Smooth muscle cell (in vitro differentiated cells): ENCODE measurements at regions not wholly inside any gene's neighbourhood (a gene's known extent, or its start where the extent isn't known, plus 50 kb on each side); places are given as distances from the start of the nearest gene placed in this dataset.

Experiments used
- DNase-seq: peaks from one replicate; lab custom pipeline; 2025; ENCODE audit not compliant: unreplicated experiment; lab: John Stamatoyannopoulos, UW
- H2AFZ ChIP-seq: fragments of 200-600 bp; sonication (generic); 2 replicates; pipeline ENCODE4 v1.6.0; 2016; ENCODE audit warnings: antibody characterized with exemption, low read depth, mild to moderate bottlenecking
- H3F3A ChIP-seq: fragments of 200-600 bp; sonication (generic); 2 replicates; pipeline ENCODE4 v1.6.0; 2017; ENCODE audit warnings: antibody characterized with exemption, low read depth
- H3K27ac ChIP-seq: fragments of 200-600 bp; sonication (generic); 2 replicates; pipeline ENCODE4 v1.5.1; 2016; ENCODE audit warnings: low read depth, mild to moderate bottlenecking
- H3K27me3 ChIP-seq: fragments of 200-600 bp; sonication (generic); 2 replicates; pipeline ENCODE4 v1.6.1; 2016; ENCODE audit warnings: low read depth, mild to moderate bottlenecking
- H3K36me3 ChIP-seq: fragments of 200-600 bp; sonication (generic); 2 replicates; pipeline ENCODE4 v1.5.1; 2016; ENCODE audit warnings: low read depth
- H3K4me1 ChIP-seq: fragments of 200-600 bp; sonication (generic); 2 replicates; pipeline ENCODE4 v1.5.1; 2016; ENCODE audit warnings: low read depth
- H3K4me2 ChIP-seq: fragments of 200-600 bp; sonication (generic); 2 replicates; pipeline ENCODE4 v1.6.0; 2016; ENCODE audit warnings: mild to moderate bottlenecking
- H3K4me3 ChIP-seq: fragments of 200-600 bp; sonication (generic); 2 replicates; pipeline ENCODE4 v1.5.1; 2016; ENCODE audit warnings: mild to moderate bottlenecking
- H3K79me2 ChIP-seq: fragments of 200-600 bp; sonication (generic); 2 replicates; pipeline ENCODE4 v1.6.0; 2016; ENCODE audit warnings: low read depth, mild to moderate bottlenecking
- H3K9ac ChIP-seq: fragments of 200-600 bp; sonication (generic); 2 replicates; pipeline ENCODE4 v1.6.0; 2016; ENCODE audit warnings: low read depth
- H3K9me3 ChIP-seq: fragments of 200-600 bp; sonication (generic); replicated peaks from 2 replicates; pipeline ENCODE4 v1.5.1; 2016; ENCODE audit warnings: low read depth
- H4K20me1 ChIP-seq: fragments of 200-600 bp; sonication (generic); 2 replicates; pipeline ENCODE4 v1.6.0; 2016; ENCODE audit warnings: low read depth
- WGBS: methylation state at CpG from one replicate; pipeline ENCODE4 v1.1.7; 2016; ENCODE audit warnings: low lambda C conversion rate; 5-methylcytosine and 5-hydroxymethylcytosine counted together
- TF ChIP-seq, protein P1 (sequence below): fragments of 200-600 bp; sonication (generic); IDR thresholded peaks from 2 replicates; pipeline ENCODE4 v1.5.1; 2017; ENCODE audit warnings: borderline replicate concordance, mild to moderate bottlenecking, antibody characterized with exemption; ENCODE audit not compliant: insufficient read depth, poor library complexity, severe bottlenecking

DNA sequence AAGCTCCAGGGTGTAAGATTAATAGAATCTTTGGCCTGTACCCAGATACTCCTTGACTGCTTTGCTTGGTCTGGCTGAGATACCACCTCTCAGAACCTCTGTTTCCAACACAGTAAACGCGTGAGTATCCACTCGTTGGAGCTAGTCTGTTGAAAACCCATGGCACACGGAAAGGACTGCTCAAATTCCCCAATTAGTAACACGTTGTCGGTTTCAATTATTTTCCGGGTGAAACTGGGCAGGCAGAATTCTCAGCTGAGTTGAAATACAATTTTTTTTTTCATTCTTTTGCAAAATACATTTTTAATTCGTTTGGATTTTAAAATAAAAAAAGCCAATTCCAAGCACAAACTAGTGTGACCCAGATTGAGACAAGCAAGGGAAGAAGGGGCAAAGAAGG, 120.5 kb downstream of the MAF start:
- H3K27ac ChIP-seq = no peak overlapping the region
- H3K4me2 ChIP-seq = no peak overlapping the region
- H3K27me3 ChIP-seq = peaks cover 19% of the 10 kb centered on the region
- H3K4me3 ChIP-seq = no peak overlapping the region
- H3K9me3 ChIP-seq = no peaks in the 10 kb centered on the region
- WGBS = 80% methylated on average over 8 of the region's 8 CpGs
- H3K4me1 ChIP-seq = no peaks in the 10 kb centered on the region
- H3K36me3 ChIP-seq = no peaks in the 10 kb centered on the region
- H3K79me2 ChIP-seq = no peaks in the 10 kb centered on the region
- no peak for DNase-seq
- H2AFZ ChIP-seq = no peak overlapping the region
- H3K9ac ChIP-seq = no peak overlapping the region
- no peaks in the 10 kb centered on the region for H4K20me1 ChIP-seq
- TF ChIP-seq, protein P1, sequence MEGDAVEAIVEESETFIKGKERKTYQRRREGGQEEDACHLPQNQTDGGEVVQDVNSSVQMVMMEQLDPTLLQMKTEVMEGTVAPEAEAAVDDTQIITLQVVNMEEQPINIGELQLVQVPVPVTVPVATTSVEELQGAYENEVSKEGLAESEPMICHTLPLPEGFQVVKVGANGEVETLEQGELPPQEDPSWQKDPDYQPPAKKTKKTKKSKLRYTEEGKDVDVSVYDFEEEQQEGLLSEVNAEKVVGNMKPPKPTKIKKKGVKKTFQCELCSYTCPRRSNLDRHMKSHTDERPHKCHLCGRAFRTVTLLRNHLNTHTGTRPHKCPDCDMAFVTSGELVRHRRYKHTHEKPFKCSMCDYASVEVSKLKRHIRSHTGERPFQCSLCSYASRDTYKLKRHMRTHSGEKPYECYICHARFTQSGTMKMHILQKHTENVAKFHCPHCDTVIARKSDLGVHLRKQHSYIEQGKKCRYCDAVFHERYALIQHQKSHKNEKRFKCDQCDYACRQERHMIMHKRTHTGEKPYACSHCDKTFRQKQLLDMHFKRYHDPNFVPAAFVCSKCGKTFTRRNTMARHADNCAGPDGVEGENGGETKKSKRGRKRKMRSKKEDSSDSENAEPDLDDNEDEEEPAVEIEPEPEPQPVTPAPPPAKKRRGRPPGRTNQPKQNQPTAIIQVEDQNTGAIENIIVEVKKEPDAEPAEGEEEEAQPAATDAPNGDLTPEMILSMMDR = no peak
- no peaks in the 10 kb centered on the region for H3F3A ChIP-seq

DNA sequence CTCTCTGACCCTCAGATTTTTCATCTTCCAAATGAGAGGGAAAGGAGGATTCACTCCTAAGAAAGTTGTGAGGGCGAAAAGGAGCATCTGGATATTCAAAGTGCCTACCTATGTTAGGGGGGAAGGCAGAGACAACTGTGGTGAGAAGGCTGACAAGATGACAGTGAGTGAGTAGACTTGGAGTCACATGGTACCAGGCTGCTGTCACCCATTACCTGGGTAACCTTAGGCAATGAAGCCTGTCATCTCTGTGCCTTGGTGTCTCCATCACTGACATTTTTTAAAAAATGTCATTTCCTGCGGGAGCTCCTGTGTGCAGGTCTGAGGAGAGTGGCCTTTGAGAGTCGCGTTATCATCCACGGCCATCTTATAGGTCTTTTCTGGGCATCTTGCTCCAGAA, 124.0 kb downstream of the MAF start:
- Histone ChIP-seq H3K4me3 (no peak overlapping the region), H4K20me1 (no peaks in the 10 kb centered on the region), H3K79me2 (no peaks in the 10 kb centered on the region), H3K36me3 (no peaks in the 10 kb centered on the region), H3K4me1 (no peaks in the 10 kb centered on the region), H2AFZ (no peak overlapping the region), H3K9me3 (no peaks in the 10 kb centered on the region), H3K9ac (no peak overlapping the region), H3K4me2 (no peak overlapping the region), H3F3A (no peaks in the 10 kb centered on the region), H3K27ac (no peak overlapping the region), H3K27me3 (peaks cover 17% of the 10 kb centered on the region)
- DNase-seq = no peak
- TF ChIP-seq, protein P1 = no peak
- WGBS = 92% methylated on average over 5 of the region's 5 CpGs

GRCh38 chr16:79475841-79476240, 124.7 kb downstream of the MAF start:
- WGBS = 87% methylated on average over 4 of the region's 4 CpGs
- Histone ChIP-seq H2AFZ (no peak overlapping the region), H3K9ac (no peak overlapping the region)

GRCh38 chr16:79473456-79473855, 127.1 kb downstream of the MAF start:
- Histone ChIP-seq H3K27ac (no peak overlapping the region), H4K20me1 (no peaks in the 10 kb centered on the region), H3K79me2 (no peaks in the 10 kb centered on the region), H3K9ac (no peak overlapping the region), H3K27me3 (peaks cover 8% of the 10 kb centered on the region), H3K4me3 (no peak overlapping the region), H3K4me1 (no peaks in the 10 kb centered on the region), H3K9me3 (no peaks in the 10 kb centered on the region), H3F3A (no peaks in the 10 kb centered on the region), H2AFZ (no peak overlapping the region), H3K4me2 (no peak overlapping the region), H3K36me3 (no peaks in the 10 kb centered on the region)
- no peak for DNase-seq
- 92% methylated on average over 6 of the region's 6 CpGs for WGBS
- TF ChIP-seq, protein P1 = no peak

More at GRCh38 chr16:79475841-79476240, 124.7 kb downstream of the MAF start:
- TF ChIP-seq, protein P1 = no peak
- Histone ChIP-seq H3K4me3 (no peak overlapping the region), H3K79me2 (no peaks in the 10 kb centered on the region), H3K4me2 (no peak overlapping the region), H3K36me3 (no peaks in the 10 kb centered on the region), H3F3A (no peaks in the 10 kb centered on the region), H4K20me1 (no peaks in the 10 kb centered on the region), H3K4me1 (no peaks in the 10 kb centered on the region), H3K27me3 (peaks cover 17% of the 10 kb centered on the region), H3K27ac (no peak overlapping the region), H3K9me3 (no peaks in the 10 kb centered on the region)
- DNase-seq = no peak
